NCI-H2227 treated with DMSO at 0.1 percent for 48 hours (cell line): ENCODE measurements at regions not wholly inside any gene's neighbourhood (a gene's known extent, or its start where the extent isn't known, plus 50 kb on each side); places are given as distances from the start of the nearest gene placed in this dataset.

Experiments
- DNase-seq: peaks from one replicate; lab custom pipeline; 2025; lab: John Stamatoyannopoulos, UW

DNA sequence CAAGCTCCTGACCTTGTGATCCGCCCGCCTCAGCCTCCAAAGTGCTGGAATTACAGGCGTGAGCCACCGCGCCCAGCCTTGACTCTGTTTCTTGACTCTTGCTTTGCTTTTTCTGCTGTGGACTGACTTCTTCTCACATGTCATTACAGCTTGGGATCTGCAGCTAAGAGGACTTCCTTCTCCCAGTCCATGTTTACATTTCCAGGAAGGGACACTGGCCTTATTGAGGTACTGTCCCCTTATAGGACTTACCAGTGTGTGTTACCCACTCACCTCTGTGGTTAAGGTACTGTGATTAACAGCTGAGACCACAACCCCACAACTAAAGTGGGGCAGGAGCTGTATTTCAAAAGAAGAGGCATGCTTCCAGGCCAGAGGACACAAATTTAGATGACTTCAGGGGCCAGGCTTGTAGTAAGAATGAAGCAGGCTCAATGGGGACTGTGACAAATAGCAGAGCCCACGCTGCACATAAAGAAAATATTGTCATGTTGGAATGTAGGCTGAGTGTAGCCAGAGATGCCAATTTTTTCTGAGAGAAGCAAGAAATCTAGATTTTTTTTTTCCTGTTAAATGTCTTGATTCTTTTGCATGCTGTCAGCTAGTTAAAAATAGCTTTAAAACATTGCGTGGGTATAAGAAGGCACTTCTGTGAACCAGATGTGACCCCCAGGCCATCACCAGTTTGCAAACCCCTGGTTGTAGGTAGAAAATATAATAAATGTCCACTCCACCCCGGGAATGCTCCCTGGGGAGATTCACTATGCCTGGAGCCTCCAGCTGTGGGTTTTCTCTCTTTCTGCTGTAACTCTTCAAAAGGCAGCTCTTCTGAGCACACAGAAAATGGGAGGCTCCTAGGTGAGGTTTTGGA, 75.0 kb downstream of the PTPDC1 start:
- no peak for DNase-seq

DNA sequence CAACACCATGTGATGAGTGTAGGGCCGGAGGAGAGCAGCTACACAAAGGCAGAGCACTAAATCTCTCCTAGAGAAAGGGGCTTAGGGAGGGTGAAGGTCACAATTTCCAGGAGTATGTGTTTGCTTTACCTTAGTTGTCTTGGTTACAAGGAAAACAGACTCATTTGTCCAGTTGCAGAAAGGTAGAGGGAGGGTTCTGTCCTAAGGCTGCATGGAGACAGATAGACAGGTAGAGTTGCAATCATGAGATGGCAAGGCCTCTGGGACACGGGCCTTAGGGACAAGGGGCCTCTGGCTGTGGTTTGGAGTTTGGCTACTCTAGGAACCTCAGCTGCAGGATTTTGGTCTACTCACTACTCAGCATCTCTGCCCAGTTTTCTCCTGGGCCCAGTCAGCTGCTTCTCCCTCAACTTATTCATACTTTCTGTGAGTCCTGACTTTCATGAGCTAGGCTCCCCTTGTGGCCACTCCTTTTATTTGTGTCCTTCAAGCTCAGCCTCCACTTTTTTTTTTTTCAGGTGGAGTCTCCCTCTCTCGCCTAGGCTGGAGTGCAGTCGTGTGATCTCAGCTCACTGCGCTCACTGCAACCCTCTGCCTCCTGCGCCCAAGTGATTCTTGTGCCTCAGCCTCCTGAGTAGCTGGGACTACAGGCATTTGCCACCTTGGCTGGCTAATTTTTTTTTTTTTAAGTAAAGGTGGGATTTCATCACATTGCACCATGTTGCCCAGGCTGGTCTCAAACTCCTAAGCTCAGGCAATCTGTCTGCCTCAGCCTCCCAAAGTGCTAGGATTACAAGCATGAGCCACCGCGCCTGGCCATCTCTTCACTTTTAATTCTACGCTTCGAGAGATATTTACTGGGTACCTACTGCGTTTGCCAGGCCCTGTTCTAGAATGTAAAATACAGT, 76.6 kb downstream of the PTPDC1 start:
- DNase-seq, result no peak

DNA sequence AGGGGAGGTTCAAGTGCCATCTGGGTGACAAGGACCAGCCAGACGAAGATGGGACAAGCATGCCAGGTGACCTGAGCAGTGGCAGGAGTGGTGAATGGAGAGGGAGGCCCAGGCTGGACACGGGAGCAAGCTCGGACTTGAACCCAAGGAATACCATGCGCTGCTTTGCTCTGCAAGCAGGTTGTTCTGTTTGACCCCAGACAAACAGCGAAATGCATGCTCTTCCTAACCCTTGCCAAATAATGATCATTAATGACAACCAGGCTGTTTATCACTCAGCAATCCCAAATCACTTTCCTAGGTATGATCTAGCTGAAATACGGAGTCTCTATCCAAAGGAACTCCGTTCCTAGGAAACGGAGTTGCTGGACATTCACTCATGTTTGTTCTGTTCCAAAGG, 77.4 kb downstream of the PTPDC1 start:
- DNase-seq, result no peak

DNA sequence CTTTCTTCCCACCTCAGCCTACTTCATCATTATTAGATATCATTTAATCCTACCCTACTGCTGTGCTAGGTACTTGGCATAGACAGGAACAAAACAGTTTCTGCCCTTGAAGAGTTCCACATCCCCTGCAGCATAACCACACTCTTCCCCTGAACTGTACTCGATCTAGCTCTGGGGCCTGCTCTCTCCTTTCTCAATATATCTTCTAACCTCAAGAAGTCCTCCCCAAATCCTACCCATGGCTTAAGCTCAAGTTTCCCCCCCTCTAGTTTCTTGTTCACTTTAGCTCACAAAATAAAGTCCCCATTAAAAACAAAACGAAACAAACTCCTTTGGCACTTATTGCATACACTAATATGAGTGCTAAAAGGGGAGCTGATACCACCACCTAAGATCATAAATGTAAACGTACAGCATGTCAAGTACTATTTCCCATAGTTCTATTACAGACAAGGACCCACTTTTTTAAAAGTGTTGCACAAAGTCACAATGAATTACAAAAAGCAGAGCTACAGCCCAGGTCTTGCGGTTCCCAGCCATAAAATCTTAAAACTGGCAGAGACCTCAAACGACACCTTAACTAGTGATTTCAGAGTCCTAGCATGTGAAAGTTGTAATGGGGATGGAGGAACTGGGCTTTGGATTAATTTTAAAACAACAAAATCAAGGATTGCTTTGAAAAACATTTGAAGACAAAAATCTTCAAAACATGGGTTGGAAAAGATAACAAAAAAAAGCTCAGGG, 80.7 kb downstream of the PTPDC1 start:
- DNase-seq, result no peak

DNA sequence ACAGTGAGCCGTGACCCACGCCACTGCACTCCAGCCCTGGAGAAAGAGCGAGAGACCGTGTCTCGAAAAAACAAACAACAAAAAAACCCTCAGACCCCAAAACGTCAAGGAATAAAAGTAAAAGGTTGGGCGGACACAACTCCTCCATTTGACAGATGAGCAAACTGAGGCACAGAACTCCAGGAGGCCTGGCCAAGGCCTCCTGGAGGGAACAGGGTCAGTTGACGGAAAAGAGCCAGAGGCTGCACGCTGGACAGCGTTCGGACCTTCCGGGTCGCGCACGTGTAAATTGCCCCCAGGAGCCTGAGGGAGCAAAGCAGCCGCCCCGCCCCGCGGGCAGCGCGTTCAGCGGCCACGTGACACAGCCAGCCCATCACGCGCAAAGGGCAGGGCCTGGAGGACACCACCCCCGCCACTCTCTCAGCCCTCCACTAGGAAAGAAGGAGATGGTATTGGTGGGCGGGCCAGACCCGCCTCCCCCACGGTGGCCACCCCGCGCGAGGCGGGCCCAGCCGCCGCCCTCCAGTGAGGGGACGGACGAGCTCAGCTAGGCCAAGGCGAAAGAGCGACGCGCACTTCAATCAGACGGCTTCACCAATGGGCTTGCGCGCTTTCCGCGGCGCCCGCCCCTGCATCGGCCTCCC, 81.5 kb downstream of the PTPDC1 start:
- peak; percentile 90 for DNase-seq

DNA sequence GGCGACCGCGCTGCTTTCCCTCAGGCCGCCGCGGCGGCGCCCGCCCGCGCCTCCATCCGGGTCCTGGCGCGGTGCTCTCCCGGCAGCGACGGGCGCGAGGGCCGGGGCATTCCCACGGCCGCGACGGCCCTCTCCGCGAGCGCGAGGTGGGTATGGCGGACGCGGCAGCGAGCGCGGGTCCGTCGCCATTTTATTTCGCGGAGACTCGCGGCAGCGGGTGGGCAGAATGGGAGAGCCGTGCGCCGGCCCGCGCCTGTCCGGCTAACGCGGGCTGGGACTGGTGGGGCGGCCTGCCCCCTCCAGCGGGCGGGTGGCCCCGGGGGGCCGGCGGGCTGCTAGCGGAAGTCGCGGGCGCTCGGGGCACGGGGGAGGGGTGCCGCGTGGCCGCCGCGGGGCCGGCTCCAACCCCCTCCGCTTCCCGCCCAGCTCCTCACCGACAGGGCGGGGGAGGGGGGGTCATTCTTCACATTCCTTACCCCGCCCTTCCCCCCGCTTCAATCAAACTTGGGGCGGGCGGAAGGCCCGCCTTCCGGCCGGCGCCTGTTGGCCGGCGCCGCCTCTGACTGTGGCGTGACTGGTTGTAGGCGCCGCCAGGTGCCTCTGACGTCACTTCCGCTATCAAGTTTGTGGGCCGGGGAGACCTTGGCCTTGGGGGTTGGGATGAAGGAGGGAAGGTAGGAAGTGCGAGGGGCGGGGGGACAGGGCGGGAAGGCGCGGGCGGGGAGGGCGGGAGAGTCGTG, 82.1 kb downstream of the PTPDC1 start:
- peak; percentile 91 for DNase-seq

DNA sequence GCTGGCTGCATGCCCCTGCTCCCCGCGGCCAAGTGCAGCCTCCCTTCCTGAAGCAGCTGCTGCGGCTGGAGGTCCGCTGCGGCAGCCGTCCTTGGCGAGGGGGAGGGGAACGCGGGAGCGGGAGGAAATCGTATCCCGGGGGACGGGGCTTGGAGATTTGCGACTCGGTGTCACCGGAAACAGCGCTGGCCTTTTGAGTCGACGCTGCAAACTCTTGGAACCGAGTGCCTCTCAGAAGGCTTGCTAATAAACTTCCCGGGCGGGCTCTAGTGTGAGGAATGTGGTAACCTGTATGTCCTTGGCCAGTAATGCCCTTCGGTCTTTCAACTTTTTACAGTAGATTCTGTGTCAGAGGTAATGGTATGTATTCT, 82.7 kb downstream of the PTPDC1 start:
- peak; percentile 76 for DNase-seq

DNA sequence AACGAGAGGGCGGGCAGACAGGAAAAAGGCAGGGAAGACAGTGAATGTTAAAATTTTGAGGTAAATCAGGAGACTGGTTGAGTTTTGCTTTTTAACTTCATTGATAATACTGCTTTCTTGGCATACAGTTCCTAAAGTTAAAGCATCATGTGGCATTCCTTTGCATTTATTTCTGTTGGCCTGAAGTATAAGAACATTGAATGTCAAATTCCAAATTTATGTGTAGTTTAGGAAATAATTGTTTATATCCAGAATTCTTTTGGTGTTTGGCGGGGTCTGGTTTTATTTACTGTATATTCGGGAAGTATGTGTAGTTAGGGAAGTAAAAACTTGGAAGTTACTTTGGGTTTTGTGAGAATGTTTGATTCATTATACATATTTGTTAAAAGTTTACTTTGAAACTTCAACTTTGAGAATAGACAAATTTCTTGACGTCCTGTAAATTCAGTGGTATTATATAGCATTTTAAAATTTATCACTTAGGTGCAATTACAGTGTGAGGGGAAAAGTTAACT, 83.2 kb downstream of the PTPDC1 start:
- DNase-seq, result no peak

DNA sequence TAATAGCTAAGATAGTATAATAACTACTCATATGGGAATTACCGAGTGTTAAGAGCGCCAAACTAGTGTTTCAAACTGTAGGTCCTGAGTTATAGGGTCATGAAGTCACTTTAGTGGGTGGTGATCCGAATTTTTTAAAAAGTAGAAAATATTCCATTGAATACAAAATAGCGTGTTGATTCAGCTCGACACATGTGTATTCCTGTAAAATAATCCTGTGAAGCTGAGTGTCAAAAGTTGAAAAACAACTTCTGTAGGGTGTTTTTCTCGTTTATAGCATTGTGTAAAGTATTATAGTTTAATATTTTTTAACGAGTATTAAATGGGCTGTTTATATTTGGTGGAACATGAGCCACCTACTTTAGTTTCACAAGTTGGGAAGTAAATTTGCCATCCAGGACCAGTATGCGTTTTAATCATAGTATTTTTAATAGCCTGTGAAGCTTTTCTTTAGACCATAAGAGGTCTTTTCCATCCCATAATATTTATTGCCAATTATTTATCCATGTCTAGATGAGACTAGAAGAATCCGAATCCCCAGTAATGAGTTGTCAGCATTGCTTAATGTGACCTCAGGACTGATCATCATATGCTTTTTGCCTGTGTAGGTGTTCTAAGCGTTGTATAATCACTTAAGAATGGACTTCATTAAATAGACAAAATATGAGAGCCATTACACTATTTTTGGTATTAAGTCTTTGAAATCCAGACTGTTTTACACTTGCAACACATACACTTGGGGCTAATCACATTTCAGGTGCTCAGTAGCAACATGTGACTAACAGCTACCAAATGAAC, 84.1 kb downstream of the PTPDC1 start:
- no peak for DNase-seq

DNA sequence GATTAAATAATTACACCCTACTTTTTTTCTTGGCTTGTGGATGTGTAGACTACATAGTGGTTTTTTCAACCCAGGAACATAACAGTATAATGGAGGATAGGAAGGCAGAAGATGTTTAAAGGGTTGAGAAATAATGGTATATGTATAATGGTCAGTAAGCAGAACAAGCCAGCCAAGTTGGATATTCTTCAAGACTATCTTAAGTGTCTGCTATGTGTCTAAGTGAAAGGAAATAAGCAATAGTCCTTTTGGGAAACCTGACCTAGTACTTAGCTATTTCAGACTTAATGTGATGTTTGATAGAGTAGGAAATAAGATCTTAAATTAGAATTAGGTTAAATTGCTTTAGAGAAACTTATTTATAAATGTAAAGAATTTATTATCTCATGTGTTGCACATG, 85.7 kb downstream of the PTPDC1 start:
- DNase-seq, result no peak

DNA sequence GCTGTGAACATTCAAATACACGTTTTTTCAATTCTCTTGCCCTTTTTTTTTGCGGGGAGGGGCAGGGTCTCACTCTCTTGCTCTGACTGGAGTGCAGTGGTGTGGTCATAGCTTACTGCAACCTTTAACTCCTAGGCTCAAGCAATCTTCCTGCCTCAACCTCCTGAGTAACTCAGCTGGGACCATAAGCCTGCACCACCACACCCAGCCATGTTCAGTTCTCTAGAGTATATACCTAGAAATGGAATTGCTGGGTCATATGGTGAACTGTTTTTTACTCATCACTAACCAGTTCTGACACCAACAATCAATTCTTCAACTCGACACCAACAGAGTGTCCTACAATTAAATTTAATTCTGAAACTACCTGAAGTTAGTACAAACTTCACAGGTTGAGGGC, 85.5 kb upstream of the ZNF169 start:
- no peak for DNase-seq

DNA sequence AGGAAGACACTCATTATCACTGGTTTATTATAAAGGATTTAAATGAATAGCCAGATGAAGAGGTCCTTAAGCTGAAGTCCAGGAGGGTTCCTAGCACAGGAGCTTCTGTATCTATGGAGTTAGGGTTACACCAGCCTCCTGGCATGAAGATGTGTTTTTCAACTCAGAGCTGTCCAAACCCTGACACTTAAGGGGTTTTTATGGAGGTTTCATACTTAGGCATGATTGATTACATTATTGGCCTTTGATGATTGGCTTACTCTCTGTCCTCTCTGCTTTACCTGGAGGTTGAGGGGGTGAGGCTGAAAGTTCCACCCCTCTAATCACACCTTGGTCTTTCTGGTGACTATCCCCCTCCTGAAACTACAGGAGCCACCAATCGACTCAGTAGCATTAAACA, 84.9 kb upstream of the ZNF169 start:
- DNase-seq, result no peak

DNA sequence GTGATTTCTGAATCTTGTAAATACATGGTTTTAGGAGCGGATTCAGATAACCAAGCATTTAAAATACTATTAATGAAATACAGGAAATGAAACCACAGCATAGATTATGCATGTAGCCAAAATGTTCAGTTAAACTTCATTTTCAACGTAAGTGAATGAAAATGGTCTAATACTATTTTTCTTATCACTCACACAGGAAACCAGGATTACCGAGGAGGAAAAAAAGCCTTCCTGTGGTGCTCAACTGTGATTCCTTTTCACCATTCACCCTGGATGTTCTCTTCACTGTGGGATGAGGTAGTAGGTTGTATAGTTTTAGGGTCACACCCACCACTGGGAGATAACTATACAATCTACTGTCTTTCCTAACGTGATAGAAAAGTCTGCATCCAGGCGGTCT, 83.4 kb upstream of the ZNF169 start:
- no peak for DNase-seq

DNA sequence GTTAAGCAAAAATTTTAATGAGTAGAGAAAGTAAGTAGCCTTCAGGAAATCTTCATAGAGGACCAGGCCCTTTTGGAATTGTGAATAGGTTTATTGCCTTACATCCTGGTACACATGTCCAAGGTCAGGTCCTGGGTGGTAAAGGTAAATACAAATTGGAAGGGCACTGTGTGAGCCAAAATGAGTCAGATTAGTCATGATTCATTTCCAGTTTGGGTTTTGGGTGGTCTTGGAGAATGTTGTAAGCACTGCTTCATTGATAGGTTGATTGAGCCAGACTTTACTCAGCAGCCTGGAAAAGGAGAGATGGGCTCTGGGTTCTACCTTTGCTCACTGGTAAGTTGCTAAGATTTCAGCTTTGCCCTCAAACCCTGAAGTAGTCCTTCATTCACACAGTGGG, 82.5 kb upstream of the ZNF169 start:
- no peak for DNase-seq

DNA sequence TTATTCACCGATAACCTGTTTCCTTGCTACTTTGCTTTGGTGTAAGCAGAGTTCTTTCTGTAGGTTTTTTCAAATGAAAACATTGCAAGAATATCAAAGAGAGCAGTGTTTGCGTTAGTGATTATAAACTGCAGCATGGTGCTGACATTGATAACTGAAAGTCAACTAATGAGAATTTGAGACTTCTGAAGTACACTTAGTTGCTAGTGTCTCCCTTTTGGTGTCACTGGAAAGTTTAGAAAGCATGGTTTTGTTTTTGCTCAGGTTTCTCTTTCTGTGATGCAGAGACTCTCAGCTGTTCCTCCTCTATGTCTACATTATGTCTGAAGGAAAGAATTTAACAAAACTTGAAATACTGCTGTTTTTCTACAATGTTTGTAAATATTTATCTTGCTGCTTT, 80.2 kb upstream of the ZNF169 start:
- DNase-seq, result no peak

DNA sequence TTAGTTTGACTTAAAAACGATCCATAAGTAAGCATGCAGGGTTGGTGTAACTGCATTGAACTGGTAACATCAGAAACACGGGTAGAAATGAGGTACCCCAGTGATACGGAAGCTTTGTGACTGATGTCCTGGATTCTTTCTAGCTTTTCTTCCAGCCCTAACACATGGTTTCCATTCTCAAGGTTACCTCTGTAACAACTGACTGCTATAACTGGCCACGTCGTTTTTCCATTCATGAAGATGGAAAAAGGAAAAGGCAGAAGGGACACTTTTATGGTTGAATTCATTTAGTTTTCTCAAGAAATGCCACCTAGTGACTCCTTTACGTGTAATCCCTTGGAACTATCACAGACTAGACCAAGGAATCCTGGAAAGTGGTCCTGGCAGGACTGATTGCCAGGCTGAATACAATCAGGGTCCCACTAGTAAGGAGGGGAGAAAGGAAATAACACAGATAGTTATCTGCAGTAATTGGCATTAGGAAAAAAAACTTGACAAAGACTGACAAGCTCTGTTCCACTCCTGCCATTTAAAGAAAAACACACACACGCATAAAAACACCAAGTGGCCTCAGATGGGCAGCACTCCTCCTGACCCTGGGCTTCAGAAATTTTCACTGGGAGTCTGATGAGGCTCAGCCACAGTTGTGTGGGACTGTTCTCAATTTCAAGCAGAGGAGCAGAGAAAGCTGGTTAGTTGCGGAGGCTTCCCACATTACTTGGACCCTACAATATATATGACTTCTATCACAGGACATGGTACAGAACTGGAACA, 77.5 kb upstream of the ZNF169 start:
- DNase-seq, result no peak

DNA sequence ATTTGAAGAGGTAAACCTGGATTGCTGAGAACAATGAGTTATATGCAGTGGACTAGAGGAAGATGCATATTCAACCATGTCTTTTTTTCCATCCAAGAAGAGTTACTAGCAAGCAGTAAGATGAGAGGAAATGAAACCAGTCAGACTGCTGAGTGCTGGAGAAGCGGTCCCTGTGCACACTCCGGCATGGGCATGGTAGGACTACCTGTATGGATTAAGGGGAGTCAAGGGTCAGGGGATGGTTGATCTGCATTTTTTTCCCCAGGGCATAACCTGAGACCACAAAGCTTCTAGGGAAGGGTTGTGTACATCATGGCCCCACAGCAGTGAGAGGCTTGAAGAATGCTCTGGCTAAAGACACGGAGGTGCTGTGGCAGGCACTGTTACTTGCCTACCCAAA, 76.6 kb upstream of the ZNF169 start:
- DNase-seq, result no peak

DNA sequence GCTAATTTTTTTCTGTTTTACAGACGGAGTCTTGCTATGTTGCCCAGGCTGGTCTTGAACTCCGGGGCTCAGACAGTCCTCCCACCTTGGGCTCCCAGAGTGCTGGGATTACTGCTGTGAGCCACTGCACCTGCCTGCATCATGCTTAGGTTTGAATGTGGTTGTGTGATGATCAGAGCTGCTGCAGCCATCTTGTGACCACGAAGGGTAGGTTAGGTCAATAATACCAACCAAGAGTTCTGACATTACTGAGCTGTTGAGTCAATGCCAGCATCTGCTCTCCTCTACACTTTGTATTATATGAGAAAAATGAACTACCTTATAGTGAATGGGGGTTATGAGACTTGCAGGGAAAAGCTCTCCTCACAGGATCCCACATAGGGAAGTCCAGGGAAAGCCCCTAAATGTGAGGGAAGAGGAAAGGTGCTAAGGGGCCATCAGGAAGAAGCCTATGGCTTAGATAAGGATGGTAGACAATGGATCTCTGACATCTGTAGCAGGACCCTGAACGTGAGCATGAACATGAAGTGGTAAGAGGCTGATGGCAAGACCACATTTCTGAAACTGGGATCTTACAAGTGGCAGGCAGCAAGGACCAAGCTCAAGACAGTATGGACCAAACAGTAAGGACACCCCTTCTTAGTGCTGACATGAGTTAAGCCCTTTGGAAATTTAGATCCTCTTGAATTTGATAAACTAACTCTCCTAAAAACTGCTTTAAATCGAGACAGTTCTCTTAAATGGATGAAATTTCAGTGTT, 75.7 kb upstream of the ZNF169 start:
- DNase-seq, result no peak

DNA sequence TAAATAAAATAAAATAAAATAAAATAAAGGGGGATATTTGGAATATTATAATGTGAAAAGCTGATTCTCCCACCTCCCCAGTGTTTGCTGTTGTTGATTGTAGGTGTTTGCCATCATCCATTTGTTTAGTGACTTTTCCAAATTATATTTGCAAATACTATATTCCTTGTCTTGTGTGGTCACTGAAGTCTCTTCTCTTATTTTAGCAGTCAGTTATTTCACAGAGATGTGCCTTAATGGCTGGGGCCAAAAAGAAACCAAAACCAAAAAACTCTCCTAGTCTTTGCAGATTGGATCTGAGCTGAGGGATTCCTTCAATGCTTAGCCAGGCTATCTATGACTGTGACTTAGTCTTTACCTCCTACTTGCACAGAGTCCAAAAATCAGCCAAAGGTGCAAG, 70.9 kb upstream of the ZNF169 start:
- DNase-seq, result no peak
